ENCODE measurements at regions not wholly inside any gene's neighbourhood (a gene's known extent, or its start where the extent isn't known, plus 50 kb on each side); places are given as distances from the start of the nearest gene placed in this dataset.

DNA sequence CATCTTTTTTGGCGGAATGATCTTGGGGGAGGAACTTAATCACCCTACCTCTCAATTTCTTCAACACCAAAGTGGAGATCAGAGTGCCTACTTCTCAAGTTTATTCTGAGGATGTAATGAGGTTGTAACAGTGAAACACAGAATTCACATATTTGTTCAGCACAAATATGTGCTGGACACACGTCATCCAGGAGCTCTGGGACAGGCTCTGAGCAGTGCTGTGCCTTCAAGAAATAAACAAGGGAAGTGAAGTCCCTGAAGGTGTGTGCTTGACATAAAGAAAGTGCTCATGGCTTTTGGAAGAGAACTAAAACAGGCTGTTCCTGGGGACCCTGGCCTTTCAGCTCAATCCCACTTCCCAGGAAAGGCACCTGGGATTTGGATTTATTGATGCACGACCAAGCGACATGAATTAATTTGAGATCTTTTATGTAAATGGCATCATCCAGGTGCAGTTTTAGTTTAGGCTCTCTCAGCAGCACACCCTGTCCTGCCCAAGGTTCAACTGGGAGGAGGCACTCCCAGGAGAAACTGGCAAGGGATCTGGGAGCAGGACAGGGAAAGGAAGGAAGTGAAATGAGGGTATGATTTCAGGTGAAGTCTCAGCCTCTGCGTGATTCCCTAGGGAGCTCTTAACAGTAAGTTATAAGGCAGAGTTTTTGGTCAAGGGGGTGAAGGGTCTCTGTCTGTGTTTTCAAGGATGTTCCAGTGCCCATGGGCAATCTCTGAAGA is 211.0 kb downstream of the FOXA2 start:
- H3K4me3 ChIP-seq (ENCODE audit: low read length), result no peak overlapping the region
- no peak for DNase-seq (ENCODE audit: low read depth)
- TF ChIP-seq, protein P1, sequence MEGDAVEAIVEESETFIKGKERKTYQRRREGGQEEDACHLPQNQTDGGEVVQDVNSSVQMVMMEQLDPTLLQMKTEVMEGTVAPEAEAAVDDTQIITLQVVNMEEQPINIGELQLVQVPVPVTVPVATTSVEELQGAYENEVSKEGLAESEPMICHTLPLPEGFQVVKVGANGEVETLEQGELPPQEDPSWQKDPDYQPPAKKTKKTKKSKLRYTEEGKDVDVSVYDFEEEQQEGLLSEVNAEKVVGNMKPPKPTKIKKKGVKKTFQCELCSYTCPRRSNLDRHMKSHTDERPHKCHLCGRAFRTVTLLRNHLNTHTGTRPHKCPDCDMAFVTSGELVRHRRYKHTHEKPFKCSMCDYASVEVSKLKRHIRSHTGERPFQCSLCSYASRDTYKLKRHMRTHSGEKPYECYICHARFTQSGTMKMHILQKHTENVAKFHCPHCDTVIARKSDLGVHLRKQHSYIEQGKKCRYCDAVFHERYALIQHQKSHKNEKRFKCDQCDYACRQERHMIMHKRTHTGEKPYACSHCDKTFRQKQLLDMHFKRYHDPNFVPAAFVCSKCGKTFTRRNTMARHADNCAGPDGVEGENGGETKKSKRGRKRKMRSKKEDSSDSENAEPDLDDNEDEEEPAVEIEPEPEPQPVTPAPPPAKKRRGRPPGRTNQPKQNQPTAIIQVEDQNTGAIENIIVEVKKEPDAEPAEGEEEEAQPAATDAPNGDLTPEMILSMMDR (conservative IDR thresholded peaks at IDR 0.05; ENCODE audit: low read length), result no peak

DNA sequence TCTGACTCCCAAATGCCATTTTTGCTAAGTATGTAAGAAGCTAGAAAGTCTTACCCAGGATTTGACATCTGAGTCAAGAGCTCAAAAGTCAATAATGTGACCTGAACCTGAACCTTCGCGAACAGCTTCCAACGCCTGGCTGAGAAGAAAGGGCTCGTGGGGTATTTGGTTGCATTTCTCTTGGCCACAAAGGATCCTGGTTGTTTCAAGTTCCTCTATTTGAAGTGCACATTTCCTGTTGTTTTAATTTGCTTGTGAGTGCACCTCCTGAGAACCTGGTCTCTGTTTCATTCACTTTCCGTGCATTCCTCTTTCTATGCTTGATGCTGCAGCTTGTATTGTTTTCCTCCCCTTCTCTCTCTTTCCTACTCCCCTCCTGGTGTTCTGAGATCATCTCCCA is 212.5 kb downstream of the FOXA2 start:
- no peak overlapping the region for H3K4me3 ChIP-seq (ENCODE audit: low read length)
- TF ChIP-seq, protein P1 (conservative IDR thresholded peaks at IDR 0.05; ENCODE audit: low read length), result no peak
- no peak for DNase-seq (ENCODE audit: low read depth)

DNA sequence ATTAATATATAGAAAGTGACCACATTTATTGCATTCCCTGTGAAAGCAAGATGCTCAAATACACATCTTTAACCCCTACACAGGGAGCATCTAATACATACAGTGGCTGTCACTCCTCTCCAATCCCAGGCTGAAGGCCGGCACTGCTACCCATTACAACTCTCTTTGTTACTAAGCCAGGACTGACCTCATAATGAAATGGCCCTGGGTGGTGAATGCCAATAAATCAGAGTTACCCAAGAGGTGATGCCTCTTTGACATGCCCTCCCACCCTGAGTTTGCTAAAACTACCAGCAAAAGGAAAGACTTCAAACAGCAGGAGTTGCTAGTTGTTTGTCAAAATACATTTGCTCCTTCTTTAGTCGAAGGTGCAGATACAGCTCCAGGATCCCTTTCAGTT is 214.2 kb downstream of the FOXA2 start:
- DNase-seq (ENCODE audit: low read depth), result no peak
- no peak overlapping the region for H3K4me3 ChIP-seq (ENCODE audit: low read length)
- TF ChIP-seq, protein P1 (conservative IDR thresholded peaks at IDR 0.05; ENCODE audit: low read length), result no peak

DNA sequence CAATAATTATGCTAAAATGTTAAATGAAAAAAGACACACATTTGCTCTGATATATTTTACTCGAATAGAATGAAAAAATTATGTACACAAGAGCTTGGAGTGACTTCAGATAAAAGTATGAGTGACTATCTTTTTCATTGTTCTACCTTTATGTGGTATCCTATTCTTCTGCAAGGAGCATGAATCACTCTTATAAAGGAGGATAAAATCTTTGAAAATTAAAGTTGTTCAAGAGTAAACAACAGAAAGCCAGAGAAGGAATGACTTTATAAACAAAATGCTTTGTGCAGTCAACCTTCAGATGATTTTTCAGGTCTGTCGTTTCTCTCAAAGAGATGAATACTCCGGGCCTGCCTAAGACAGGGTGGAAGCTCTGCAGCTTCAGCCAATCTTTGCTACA is 215.3 kb downstream of the FOXA2 start:
- TF ChIP-seq, protein P1 (conservative IDR thresholded peaks at IDR 0.05; ENCODE audit: low read length), result no peak
- no peak for DNase-seq (ENCODE audit: low read depth)
- no peak overlapping the region for H3K4me3 ChIP-seq (ENCODE audit: low read length)

DNA sequence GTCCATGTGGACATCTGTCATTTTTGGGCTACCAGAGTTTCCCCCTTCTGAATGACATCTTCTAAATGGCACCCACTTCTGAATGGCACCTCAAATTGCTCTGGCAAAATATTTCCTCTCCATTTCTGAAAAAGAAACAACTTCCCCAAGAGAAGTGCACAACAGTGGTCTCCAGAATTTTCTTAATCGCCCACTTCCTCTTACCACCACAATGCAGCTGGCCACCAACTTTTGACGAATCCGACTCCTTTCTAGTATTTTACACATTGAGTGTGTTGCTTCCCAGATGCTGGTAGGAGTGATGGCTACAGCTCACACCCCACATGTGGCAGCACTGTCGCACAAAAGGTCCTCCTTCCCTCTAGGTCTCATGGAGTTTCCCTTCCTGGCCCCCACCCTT is 216.1 kb downstream of the FOXA2 start:
- TF ChIP-seq, protein P1 (conservative IDR thresholded peaks at IDR 0.05; ENCODE audit: low read length), result no peak
- no peak overlapping the region for H3K4me3 ChIP-seq (ENCODE audit: low read length)
- DNase-seq (ENCODE audit: low read depth), result no peak

DNA sequence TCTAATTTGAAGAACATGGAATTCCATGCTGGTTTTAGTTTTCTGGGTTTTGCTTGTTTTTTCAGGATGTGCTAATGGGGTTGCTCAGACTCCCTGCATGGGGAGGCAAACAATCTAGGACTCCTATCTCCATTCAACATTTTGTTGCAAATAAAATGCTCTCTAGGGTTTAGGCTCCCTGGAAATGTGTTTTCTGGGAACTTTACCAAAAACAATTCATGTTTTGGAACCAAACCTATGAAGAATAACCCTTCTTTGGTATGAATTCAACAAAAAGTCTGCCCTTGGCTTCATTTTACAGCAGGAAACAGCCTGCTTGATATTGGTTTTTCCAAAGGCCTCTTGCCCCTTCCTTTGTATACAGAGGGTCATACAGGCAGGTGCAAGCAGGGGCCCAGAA is 217.7 kb downstream of the FOXA2 start:
- DNase-seq (ENCODE audit: low read depth), result no peak
- no peak overlapping the region for H3K4me3 ChIP-seq (ENCODE audit: low read length)
- TF ChIP-seq, protein P1 (conservative IDR thresholded peaks at IDR 0.05; ENCODE audit: low read length), result no peak

DNA sequence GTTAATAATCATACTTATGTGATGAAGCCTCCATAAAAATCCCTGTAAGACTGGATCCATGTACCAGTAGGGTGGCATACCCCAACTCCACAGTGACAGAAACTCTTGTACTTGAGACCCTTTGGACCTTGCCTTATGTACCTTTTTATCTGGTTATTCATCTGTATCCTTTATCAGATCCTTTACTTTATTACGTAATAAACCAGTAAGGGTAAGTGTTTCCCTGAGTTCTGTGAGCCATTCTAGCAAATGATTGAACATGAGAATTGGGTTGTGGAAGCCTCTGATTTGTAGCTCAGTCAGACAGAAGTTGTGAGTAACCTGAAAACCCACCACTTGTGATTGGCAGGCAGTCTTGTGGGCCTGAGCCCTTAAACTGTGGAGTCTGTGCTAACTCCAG is 229.7 kb downstream of the FOXA2 start:
- no peak overlapping the region for H3K4me3 ChIP-seq (ENCODE audit: low read length)
- TF ChIP-seq, protein P1 (conservative IDR thresholded peaks at IDR 0.05; ENCODE audit: low read length), result no peak
- DNase-seq (ENCODE audit: low read depth), result no peak
